ENCODE measurements at regions not wholly inside any gene's neighbourhood (a gene's known extent, or its start where the extent isn't known, plus 50 kb on each side); places are given as distances from the start of the nearest gene placed in this dataset.

GRCh38 chr12:128133321-128134073 lies 133.5 kb upstream of the TMEM132C start:
- TF ChIP-seq CTCF (IDR thresholded peaks at IDR 0.05) (no peak), POLR2A (IDR thresholded peaks at IDR 0.05) (no peak)
- no peak for ATAC-seq

GRCh38 chr12:128137140-128137539 lies 129.8 kb upstream of the TMEM132C start:
- ATAC-seq: no peak
- WGBS (ENCODE audit: insufficient coverage, low coverage, low lambda C conversion rate, missing lambda C conversion rate): 33% methylated on average over 6 of the region's 6 CpGs
- Histone ChIP-seq H3K9me3 (no peaks in the 10 kb centered on the region), H3K4me1 (no peaks in the 10 kb centered on the region), H3K27me3 (no peaks in the 10 kb centered on the region), H3K4me3 (no peak overlapping the region), H3K27ac (no peak overlapping the region), H3K36me3 (no peaks in the 10 kb centered on the region)
- TF ChIP-seq CTCF (IDR thresholded peaks at IDR 0.05) (no peak), POLR2A (IDR thresholded peaks at IDR 0.05) (no peak)
- DNase-seq: no peak
- intact Hi-C loops (cut with DNase I): no loop called here

More at GRCh38 chr12:128133321-128134073, 133.5 kb upstream of the TMEM132C start:
- no peaks in the 10 kb centered on the region for H3K9me3 ChIP-seq
- DNase-seq: no peak
- 78% methylated on average over 7 of the region's 7 CpGs for WGBS (ENCODE audit: insufficient coverage, low coverage, low lambda C conversion rate, missing lambda C conversion rate)
- no peak overlapping the region for H3K27ac ChIP-seq
- no peaks in the 10 kb centered on the region for H3K4me1 ChIP-seq
- no peaks in the 10 kb centered on the region for H3K27me3 ChIP-seq
- no peak overlapping the region for H3K4me3 ChIP-seq
- H3K36me3 ChIP-seq: no peaks in the 10 kb centered on the region
- intact Hi-C loops (cut with DNase I): no loop called here

- TF ChIP-seq POLR2A (IDR thresholded peaks at IDR 0.05) (no peak), CTCF (IDR thresholded peaks at IDR 0.05) (no peak)
- intact Hi-C loops (cut with DNase I): no loop called here
- Histone ChIP-seq H3K27ac (no peak overlapping the region), H3K4me3 (no peak overlapping the region), H3K27me3 (no peaks in the 10 kb centered on the region), H3K9me3 (no peaks in the 10 kb centered on the region), H3K36me3 (no peaks in the 10 kb centered on the region), H3K4me1 (no peaks in the 10 kb centered on the region)
- DNase-seq: no peak
- WGBS (ENCODE audit: insufficient coverage, low coverage, low lambda C conversion rate, missing lambda C conversion rate): 38% methylated on average over 1 of the region's 1 CpG
- no peak for ATAC-seq
Observed at GRCh38 chr12:128138125-128138524, 128.8 kb upstream of the TMEM132C start.

- H3K36me3 ChIP-seq: no peaks in the 10 kb centered on the region
- no peak for TF ChIP-seq CTCF (IDR thresholded peaks at IDR 0.05)
- no peak for TF ChIP-seq POLR2A (IDR thresholded peaks at IDR 0.05)
- no peak overlapping the region for H3K27ac ChIP-seq
- no peak for ATAC-seq
- H3K27me3 ChIP-seq: no peaks in the 10 kb centered on the region
- no peak overlapping the region for H3K4me3 ChIP-seq
- no peak for DNase-seq
- H3K4me1 ChIP-seq: no peaks in the 10 kb centered on the region
- intact Hi-C loops (cut with DNase I): no loop called here
- no peaks in the 10 kb centered on the region for H3K9me3 ChIP-seq
- 34% methylated on average over 4 of the region's 4 CpGs for WGBS (ENCODE audit: insufficient coverage, low coverage, low lambda C conversion rate, missing lambda C conversion rate)
Observed at GRCh38 chr12:128140551-128140950, 126.4 kb upstream of the TMEM132C start.
